NCI-H1417 treated with DMSO at 0.1 percent for 48 hours (cell line): ENCODE measurements at regions not wholly inside any gene's neighbourhood (a gene's known extent, or its start where the extent isn't known, plus 50 kb on each side); places are given as distances from the start of the nearest gene placed in this dataset.
"Not testable (repeated sequence)": the region's sequence is repeated elsewhere in the genome, so short reads cannot be mapped to it uniquely, and the experiment has no call there.

Experiments
- DNase-seq: peaks from one replicate; lab custom pipeline; 2025; lab: John Stamatoyannopoulos, UW

GRCh38 chr18:10248738-10249137 lies 205.7 kb upstream of the APCDD1 start:
- no peak for DNase-seq

GRCh38 chr18:10249270-10249669 lies 205.2 kb upstream of the APCDD1 start:
- no peak for DNase-seq

- no peak for DNase-seq
Observed at GRCh38 chr18:10249801-10250200, 204.6 kb upstream of the APCDD1 start.

GRCh38 chr18:10252494-10252893 lies 201.9 kb upstream of the APCDD1 start:
- no peak for DNase-seq

GRCh38 chr18:10252952-10253705 lies 201.3 kb upstream of the APCDD1 start:
- DNase-seq, result no peak

- not testable (repeated sequence) for DNase-seq
Observed at GRCh38 chr18:10256276-10256675, 198.2 kb upstream of the APCDD1 start.

GRCh38 chr18:10258836-10259474 lies 195.5 kb upstream of the APCDD1 start:
- no peak for DNase-seq

- DNase-seq, result no peak
Observed at GRCh38 chr18:10259901-10260300, 194.5 kb upstream of the APCDD1 start.

- no peak for DNase-seq
Observed at GRCh38 chr18:10261344-10262276, 192.8 kb upstream of the APCDD1 start.

- no peak for DNase-seq
Observed at GRCh38 chr18:10262566-10262965, 191.9 kb upstream of the APCDD1 start.

- no peak for DNase-seq
Observed at GRCh38 chr18:10264260-10264659, 190.2 kb upstream of the APCDD1 start.

- no peak for DNase-seq
Observed at GRCh38 chr18:10265560-10266333, 188.7 kb upstream of the APCDD1 start.

GRCh38 chr18:10266334-10266590 lies 188.2 kb upstream of the APCDD1 start:
- no peak for DNase-seq

- no peak for DNase-seq
Observed at GRCh38 chr18:10269261-10269660, 185.2 kb upstream of the APCDD1 start.

- no peak for DNase-seq
Observed at GRCh38 chr18:10270151-10270571, 184.3 kb upstream of the APCDD1 start.

- DNase-seq, result no peak
Observed at GRCh38 chr18:10271481-10271880, 183.0 kb upstream of the APCDD1 start.

- DNase-seq, result no peak
Observed at GRCh38 chr18:10274301-10274700, 180.1 kb upstream of the APCDD1 start.

GRCh38 chr18:10275486-10275885 lies 178.9 kb upstream of the APCDD1 start:
- DNase-seq, result no peak

GRCh38 chr18:10278265-10278664 lies 176.2 kb upstream of the APCDD1 start:
- no peak for DNase-seq

GRCh38 chr18:10279471-10279870 lies 175.0 kb upstream of the APCDD1 start:
- DNase-seq, result no peak

GRCh38 chr18:10279905-10280644 lies 174.4 kb upstream of the APCDD1 start:
- no peak for DNase-seq
